ENCODE measurements at regions not wholly inside any gene's neighbourhood (a gene's known extent, or its start where the extent isn't known, plus 50 kb on each side); places are given as distances from the start of the nearest gene placed in this dataset.

GRCh38 chr16:50442221-50442620 is 73.4 kb upstream of the BRD7 start (continued):
- no peak for TF ChIP-seq ZNF462 (CRISPR knock-in tag; IDR thresholded peaks at IDR 0.05)
- TF ChIP-seq CTCF (conservative IDR thresholded peaks at IDR 0.05; ENCODE audit: low read depth in 2 of 2), result no peak

- no peaks in the 10 kb centered on the region for H4K20me1 ChIP-seq (replicated peaks; ENCODE audit: insufficient read depth)
- DNase-seq (ENCODE audit: low spot score), result peak; percentile 41
- ATAC-seq, result no peak
- H3K79me2 ChIP-seq (replicated peaks; ENCODE audit: insufficient read depth), result no peaks in the 10 kb centered on the region
- no peak overlapping the region for H3K27ac ChIP-seq (ENCODE audit: low read depth)
- 0 out of 2 replicates have a peak, but pooled peaks cover 6% of the 10 kb centered on the region for H3K36me3 ChIP-seq (ENCODE audit: insufficient read depth)
- no peaks in the 10 kb centered on the region for H3F3A ChIP-seq (replicated peaks; ENCODE audit: low read depth)
- Mint-ChIP-seq H3K9me3 (peaks cover 57% of the 10 kb centered on the region), H3K27ac (no peak overlapping the region), H3K36me3 (ENCODE audit: low read depth) (peaks cover 36% of the 10 kb centered on the region), H3K27me3 (ENCODE audit: insufficient read depth, low read depth, poor library complexity) (peaks cover 3% of the 10 kb centered on the region), H3K4me3 (no peak overlapping the region), H3K4me1 (peaks cover 4% of the 10 kb centered on the region; the same call in 2 of the 3 replicates)
- H3K4me2 ChIP-seq, result no peak overlapping the region
- 0 out of 2 replicates have a peak, but pooled peaks cover 5% of the 10 kb centered on the region for H3K4me1 ChIP-seq (ENCODE audit: insufficient read depth)
- no peaks in the 10 kb centered on the region for H3K27me3 ChIP-seq (ENCODE audit: insufficient read depth)
- no peak overlapping the region for H3K4me3 ChIP-seq
- H3K9me2 ChIP-seq (ENCODE audit: insufficient read depth), result no peaks in the 10 kb centered on the region
- no peak overlapping the region for H2AFZ ChIP-seq
- no peak for TF ChIP-seq ZNF462 (CRISPR knock-in tag; IDR thresholded peaks at IDR 0.05)
- no peak for TF ChIP-seq JUNB (IDR thresholded peaks at IDR 0.05; ENCODE audit: unreplicated experiment)
- no peak for TF ChIP-seq ETS1 (IDR thresholded peaks at IDR 0.05)
- TF ChIP-seq ZNF331 (CRISPR knock-in tag; IDR thresholded peaks at IDR 0.05; ENCODE audit: low read depth), result no peak
Observed at GRCh38 chr16:50441486-50442157, 72.8 kb upstream of the BRD7 start.

Data from GM23338 (cell line).